ENCODE measurements at regions not wholly inside any gene's neighbourhood (a gene's known extent, or its start where the extent isn't known, plus 50 kb on each side); places are given as distances from the start of the nearest gene placed in this dataset.

GRCh38 chr1:34478515-34479076, 276.3 kb upstream of the GJB5 start:
- 56% methylated on average over 3 of the region's 3 CpGs for WGBS (ENCODE audit: low lambda C conversion rate, missing lambda C conversion rate)
- H3K36me3 ChIP-seq (replicated peaks; ENCODE audit: insufficient read depth, low read depth), result no peaks in the 10 kb centered on the region
- no peak overlapping the region for H2AFZ ChIP-seq
- no peaks in the 10 kb centered on the region for H3K9me3 ChIP-seq (ENCODE audit: low read depth)
- H3K27me3 ChIP-seq, result no peaks in the 10 kb centered on the region
- TF ChIP-seq EZH2phosphoT487 (IDR thresholded peaks at IDR 0.05; ENCODE audit: low read depth, severe bottlenecking, unreplicated experiment), result no peak
- no peak for TF ChIP-seq EZH2 (IDR thresholded peaks at IDR 0.05; ENCODE audit: borderline replicate concordance)
- no peak for TF ChIP-seq CTCF (IDR thresholded peaks at IDR 0.05; ENCODE audit: poor library complexity)
- no peaks in the 10 kb centered on the region for H3K79me2 ChIP-seq
- H3K4me2 ChIP-seq, result no peak overlapping the region
- no peaks in the 10 kb centered on the region for H4K20me1 ChIP-seq (ENCODE audit: insufficient read depth, poor library complexity, severe bottlenecking)
- no peaks in the 10 kb centered on the region for H3K9me2 ChIP-seq (replicated peaks; ENCODE audit: insufficient read depth)
- no peaks in the 10 kb centered on the region for H3K4me1 ChIP-seq (ENCODE audit: insufficient read depth)
- no peak overlapping the region for H3K27ac ChIP-seq
- DNase-seq (ENCODE audit: low spot score), result no peak
- H3K4me3 ChIP-seq, result no peak overlapping the region

GRCh38 chr1:34479731-34480130, 275.1 kb upstream of the GJB5 start:
- Histone ChIP-seq H3K27ac (no peak overlapping the region), H2AFZ (no peak overlapping the region), H3K9me3 (ENCODE audit: low read depth) (no peaks in the 10 kb centered on the region), H4K20me1 (ENCODE audit: insufficient read depth, poor library complexity, severe bottlenecking) (no peaks in the 10 kb centered on the region), H3K4me3 (no peak overlapping the region), H3K36me3 (replicated peaks; ENCODE audit: insufficient read depth, low read depth) (no peaks in the 10 kb centered on the region), H3K4me1 (ENCODE audit: insufficient read depth) (no peaks in the 10 kb centered on the region), H3K9me2 (replicated peaks; ENCODE audit: insufficient read depth) (no peaks in the 10 kb centered on the region), H3K79me2 (no peaks in the 10 kb centered on the region), H3K27me3 (no peaks in the 10 kb centered on the region), H3K4me2 (no peak overlapping the region)
- 46% methylated on average over 5 of the region's 5 CpGs for whole genome bisulfite sequencing (ENCODE audit: low lambda C conversion rate, missing lambda C conversion rate)
- TF ChIP-seq CTCF (IDR thresholded peaks at IDR 0.05; ENCODE audit: poor library complexity) (no peak), EZH2 (IDR thresholded peaks at IDR 0.05; ENCODE audit: borderline replicate concordance) (no peak), EZH2phosphoT487 (IDR thresholded peaks at IDR 0.05; ENCODE audit: low read depth, severe bottlenecking, unreplicated experiment) (no peak)
- DNase-seq (ENCODE audit: low spot score), result no peak

- Histone ChIP-seq H3K79me2 (no peaks in the 10 kb centered on the region), H3K27ac (no peak overlapping the region), H3K36me3 (replicated peaks; ENCODE audit: insufficient read depth, low read depth) (no peaks in the 10 kb centered on the region), H3K9me2 (replicated peaks; ENCODE audit: insufficient read depth) (no peaks in the 10 kb centered on the region), H3K4me1 (ENCODE audit: insufficient read depth) (no peaks in the 10 kb centered on the region), H3K9me3 (ENCODE audit: low read depth) (peaks cover 5% of the 10 kb centered on the region), H3K4me2 (no peak overlapping the region), H3K27me3 (no peaks in the 10 kb centered on the region), H4K20me1 (ENCODE audit: insufficient read depth, poor library complexity, severe bottlenecking) (no peaks in the 10 kb centered on the region), H3K4me3 (no peak overlapping the region), H2AFZ (no peak overlapping the region)
- DNase-seq (ENCODE audit: low spot score), result no peak
- TF ChIP-seq EZH2phosphoT487 (IDR thresholded peaks at IDR 0.05; ENCODE audit: low read depth, severe bottlenecking, unreplicated experiment), result no peak
- no peak for TF ChIP-seq CTCF (IDR thresholded peaks at IDR 0.05; ENCODE audit: poor library complexity)
- no peak for TF ChIP-seq EZH2 (IDR thresholded peaks at IDR 0.05; ENCODE audit: borderline replicate concordance)
Measured at GRCh38 chr1:34488080-34488708, 266.7 kb upstream of the GJB5 start.

Data from hepatocyte (in vitro differentiated cells).